Transverse colon (tissue), 4 donors: ENCODE measurements at regions not wholly inside any gene's neighbourhood (a gene's known extent, or its start where the extent isn't known, plus 50 kb on each side); places are given as distances from the start of the nearest gene placed in this dataset.
"Not testable (repeated sequence)": the region's sequence is repeated elsewhere in the genome, so short reads cannot be mapped to it uniquely, and the experiment has no call there.

Experiments
- DNase-seq: peaks from one replicate; pipeline ENCODE4 v3.0.0-alpha.2; 2019
- H3K27ac ChIP-seq, 4 donors: fragments of 200-600 bp; sonication (generic); 2 replicates each; pipeline ENCODE4 v1.5.1; 2016 to 2018; ENCODE audit warnings: inconsistent platforms in 4 of 4
- H3K27me3 ChIP-seq: fragments of 200-600 bp; sonication (generic); 2 replicates; pipeline ENCODE4 v1.5.1; 2017; ENCODE audit warnings: inconsistent platforms
- H3K36me3 ChIP-seq, 4 donors: fragments of 200-600 bp; sonication (generic); 2 replicates each; pipeline ENCODE4 v1.5.1; 2017 to 2019; ENCODE audit warnings: inconsistent platforms in 4 of 4
- H3K4me1 ChIP-seq, 4 donors: fragments of 200-600 bp; sonication (generic); 2 replicates each; pipeline ENCODE4 v1.5.1; 2017 to 2020; ENCODE audit warnings: inconsistent platforms in 4 of 4
- H3K4me3 ChIP-seq, 4 donors: fragments of 200-600 bp; sonication (generic); 1 replicate in 1 of 4; 2 replicates in 3 of 4; pipeline versions ENCODE4 v1.5.1 to v1.6.1; 2017 to 2019; ENCODE audit warnings: inconsistent platforms in 4 of 4
- H3K9me3 ChIP-seq, 2 donors: fragments of 200-600 bp; sonication (generic); 2 replicates each; pipeline ENCODE4 v1.5.1; 2017 to 2019; ENCODE audit warnings: inconsistent platforms in 2 of 2
- CTCF ChIP-seq, 5 experiments: fragments of 200-600 bp in 3 of 5; fragments of 450-650 bp in 2 of 5; sonication (generic) in 3 of 5; IDR thresholded peaks; 1 replicate in 2 of 5; 2 replicates in 3 of 5; pipeline ENCODE4 v1.5.1; 2016 to 2017; ENCODE audit warnings: antibody characterized with exemption in 5 of 5, inconsistent platforms in 3 of 5, mild to moderate bottlenecking in 2 of 5, moderate library complexity in 1 of 5
- EP300 ChIP-seq: sonication (generic); formaldehyde crosslinking; IDR thresholded peaks from one replicate; pipeline ENCODE4 v1.6.1; 2017; ENCODE audit warnings: antibody characterized with exemption, low read depth
- POLR2A ChIP-seq: fragments of 450-650 bp; IDR thresholded peaks from one replicate; pipeline ENCODE4 v1.6.1; 2016; ENCODE audit warnings: antibody characterized with exemption, mild to moderate bottlenecking, moderate library complexity
- POLR2AphosphoS5 ChIP-seq, 3 donors: sonication (generic); formaldehyde crosslinking; IDR thresholded peaks; one replicate each; pipeline ENCODE4 v1.6.1; 2016; ENCODE audit warnings: antibody characterized with exemption in 3 of 3
- whole genome bisulfite sequencing, 2 donors: methylation state at CpG; one replicate each; pipeline ENCODE4 v1.1.5; 2018; ENCODE audit warnings: low coverage in 1 of 2; 5-methylcytosine and 5-hydroxymethylcytosine counted together
- in situ Hi-C, 4 donors: fragments of 200-750 bp; cut with MboI; loops; one replicate each; pipeline versions ENCODE4 v1.15.0 to v1.15.1; 2017; ENCODE audit warnings: low sequenced_read_pairs in 3 of 4, low pct_ligation_motif_present in 1 of 4, low pct_unique_long_range_greater_than_20kb in 1 of 4
- intact Hi-C: fragments of 100-400 bp; cut with DNase I; formaldehyde crosslinking; loops from one replicate; pipeline ENCODE4 v1.15.1; 2023; ENCODE audit warnings: low total_unique reads

GRCh38 chr1:21385022-21385421 is 54.9 kb upstream of the NBPF3 start:
- TF ChIP-seq POLR2A (no peak), EP300 (no peak), CTCF (IDR thresholded peaks at IDR 0.05) (no peak), POLR2AphosphoS5 (IDR thresholded peaks at IDR 0.05) (no peak)
- H3K27me3 ChIP-seq = peaks cover 14% of the 10 kb centered on the region
- no peak overlapping the region for H3K27ac ChIP-seq
- H3K4me1 ChIP-seq = no peaks in the 10 kb centered on the region
- peaks cover 0 to 4% of the 10 kb centered on the region in 2 donors for H3K9me3 ChIP-seq
- intact Hi-C loops (no loop called here), in situ Hi-C loops (no loop called here)
- H3K36me3 ChIP-seq = no peaks in the 10 kb centered on the region
- 84 to 87% methylated on average over 3 to 10 of the region's 10 CpGs for WGBS, 2 donors
- no peak for DNase-seq
- H3K4me3 ChIP-seq = no peak overlapping the region

GRCh38 chr1:21384620-21385019 is 55.3 kb upstream of the NBPF3 start:
- Histone ChIP-seq H3K9me3 (peaks cover 0 to 4% of the 10 kb centered on the region in 2 donors), H3K36me3 (no peaks in the 10 kb centered on the region), H3K4me1 (no peaks in the 10 kb centered on the region), H3K27ac (no peak overlapping the region), H3K27me3 (peaks cover 11% of the 10 kb centered on the region), H3K4me3 (no peak overlapping the region)
- intact Hi-C loops = no loop called here
- 34 to 50% methylated on average over 4 to 6 of the region's 6 CpGs for WGBS, 2 donors
- DNase-seq = no peak
- no peak for TF ChIP-seq CTCF (IDR thresholded peaks at IDR 0.05)
- TF ChIP-seq POLR2AphosphoS5 (IDR thresholded peaks at IDR 0.05) = no peak
- TF ChIP-seq EP300 = no peak
- no peak for TF ChIP-seq POLR2A
- in situ Hi-C loops = no loop called here

- no peak overlapping the region for H3K27ac ChIP-seq
- H3K9me3 ChIP-seq = peaks cover 0 to 4% of the 10 kb centered on the region in 2 donors
- TF ChIP-seq POLR2A (no peak), CTCF (IDR thresholded peaks at IDR 0.05) (no peak), POLR2AphosphoS5 (IDR thresholded peaks at IDR 0.05) (no peak)
- H3K36me3 ChIP-seq = no peaks in the 10 kb centered on the region
- in situ Hi-C loops (no loop called here), intact Hi-C loops (no loop called here)
- H3K27me3 ChIP-seq = peaks cover 11% of the 10 kb centered on the region
- no peaks in the 10 kb centered on the region for H3K4me1 ChIP-seq
- WGBS, 2 donors = 48 to 59% methylated on average over 5 of the region's 5 CpGs
- no peak overlapping the region for H3K4me3 ChIP-seq
- no peak for DNase-seq
Observed at GRCh38 chr1:21383785-21384401, 56.0 kb upstream of the NBPF3 start.

- intact Hi-C loops (no loop called here), in situ Hi-C loops (no loop called here)
- 69% methylated on average over 3 of the region's 3 CpGs; no CpG with 5 or more reads in 1 of the 2 donors for WGBS, 2 donors
- Histone ChIP-seq H3K27ac (no peak overlapping the region), H3K36me3 (no peaks in the 10 kb centered on the region), H3K4me1 (no peaks in the 10 kb centered on the region), H3K4me3 (no peak overlapping the region), H3K27me3 (peaks cover 11% of the 10 kb centered on the region), H3K9me3 (peaks cover 0 to 4% of the 10 kb centered on the region in 2 donors)
- TF ChIP-seq POLR2AphosphoS5 (IDR thresholded peaks at IDR 0.05) (no peak), POLR2A (no peak), CTCF (IDR thresholded peaks at IDR 0.05) (no peak), EP300 (no peak)
- DNase-seq = no peak
Observed at GRCh38 chr1:21381354-21381753, 58.6 kb upstream of the NBPF3 start.

- not testable (repeated sequence) for H3K4me3 ChIP-seq, H3K27ac ChIP-seq
Observed at GRCh38 chr1:21380147-21380546, 59.8 kb upstream of the NBPF3 start.

More at GRCh38 chr1:21380147-21380546, 59.8 kb upstream of the NBPF3 start:
- H3K4me1 ChIP-seq, DNase-seq, H3K36me3 ChIP-seq, H3K9me3 ChIP-seq, intact Hi-C loops, in situ Hi-C loops: not testable (repeated sequence)
- H3K27me3 ChIP-seq = peaks cover 11% of the 10 kb centered on the region
- 85 to 94% methylated on average over 7 of the region's 7 CpGs for WGBS, 2 donors
